ENCODE measurements at regions not wholly inside any gene's neighbourhood (a gene's known extent, or its start where the extent isn't known, plus 50 kb on each side); places are given as distances from the start of the nearest gene placed in this dataset.

DNA sequence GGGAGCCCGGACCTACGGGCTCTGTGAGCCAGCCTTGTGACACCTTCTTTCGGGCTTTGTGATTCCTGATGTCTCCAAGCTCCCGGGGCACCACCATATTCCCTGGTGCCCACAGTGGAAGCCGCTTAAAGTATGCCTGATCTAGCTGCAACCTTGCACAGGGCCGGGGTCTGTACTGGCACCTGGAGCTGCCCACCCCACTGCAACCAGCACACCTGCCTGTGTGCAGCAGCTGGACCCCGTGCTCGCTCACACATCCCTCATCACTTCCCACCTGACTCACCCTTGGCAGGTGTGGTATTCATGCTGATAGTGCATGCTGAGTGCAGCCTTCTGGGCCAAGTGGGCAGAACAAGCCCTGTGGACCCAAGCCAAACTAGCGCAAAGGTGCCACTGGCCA is 1981.1 kb upstream of the PCDH20 start:
- TF ChIP-seq POLR2A (IDR thresholded peaks at IDR 0.05) (no peak), POLR2AphosphoS5 (IDR thresholded peaks at IDR 0.05) (no peak), EP300 (IDR thresholded peaks at IDR 0.05) (no peak)
- TF ChIP-seq, protein P1, sequence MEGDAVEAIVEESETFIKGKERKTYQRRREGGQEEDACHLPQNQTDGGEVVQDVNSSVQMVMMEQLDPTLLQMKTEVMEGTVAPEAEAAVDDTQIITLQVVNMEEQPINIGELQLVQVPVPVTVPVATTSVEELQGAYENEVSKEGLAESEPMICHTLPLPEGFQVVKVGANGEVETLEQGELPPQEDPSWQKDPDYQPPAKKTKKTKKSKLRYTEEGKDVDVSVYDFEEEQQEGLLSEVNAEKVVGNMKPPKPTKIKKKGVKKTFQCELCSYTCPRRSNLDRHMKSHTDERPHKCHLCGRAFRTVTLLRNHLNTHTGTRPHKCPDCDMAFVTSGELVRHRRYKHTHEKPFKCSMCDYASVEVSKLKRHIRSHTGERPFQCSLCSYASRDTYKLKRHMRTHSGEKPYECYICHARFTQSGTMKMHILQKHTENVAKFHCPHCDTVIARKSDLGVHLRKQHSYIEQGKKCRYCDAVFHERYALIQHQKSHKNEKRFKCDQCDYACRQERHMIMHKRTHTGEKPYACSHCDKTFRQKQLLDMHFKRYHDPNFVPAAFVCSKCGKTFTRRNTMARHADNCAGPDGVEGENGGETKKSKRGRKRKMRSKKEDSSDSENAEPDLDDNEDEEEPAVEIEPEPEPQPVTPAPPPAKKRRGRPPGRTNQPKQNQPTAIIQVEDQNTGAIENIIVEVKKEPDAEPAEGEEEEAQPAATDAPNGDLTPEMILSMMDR (IDR thresholded peaks at IDR 0.05): no peak

All from gastroesophageal sphincter (tissue), 3 donors.